ENCODE measurements at regions not wholly inside any gene's neighbourhood (a gene's known extent, or its start where the extent isn't known, plus 50 kb on each side); places are given as distances from the start of the nearest gene placed in this dataset.

GRCh38 chr6:41450581-41450980 is 95.6 kb upstream of the FOXP4 start:
- DNase-seq (ENCODE audit: low read depth in 1 of 2, low spot score in 1 of 2) = no peak

DNA sequence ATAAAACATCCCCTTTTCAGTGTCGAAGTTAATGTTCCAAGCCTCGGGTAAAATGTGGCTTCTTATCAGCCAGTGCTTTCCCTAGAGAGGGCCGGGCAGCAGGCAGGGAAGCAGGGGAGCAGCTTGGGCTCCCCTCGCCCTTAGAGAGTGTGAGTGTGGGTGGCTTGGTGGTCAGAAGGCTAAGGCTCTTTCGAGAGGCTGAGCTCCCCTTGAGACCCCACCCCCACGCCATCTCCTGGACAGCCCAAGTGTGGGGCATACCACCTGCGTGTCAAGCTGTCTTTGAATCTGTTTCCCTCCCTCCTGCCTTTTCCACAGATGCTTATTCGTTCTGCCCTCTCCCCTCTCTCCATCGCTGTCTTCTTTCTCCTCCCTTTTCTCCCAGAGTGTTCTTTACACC is 95.1 kb upstream of the FOXP4 start:
- DNase-seq (ENCODE audit: low read depth in 1 of 2, low spot score in 1 of 2) = no peak

- no peak for DNase-seq (ENCODE audit: low read depth in 1 of 2, low spot score in 1 of 2)
Observed at GRCh38 chr6:41451515-41452163, 94.5 kb upstream of the FOXP4 start.

DNA sequence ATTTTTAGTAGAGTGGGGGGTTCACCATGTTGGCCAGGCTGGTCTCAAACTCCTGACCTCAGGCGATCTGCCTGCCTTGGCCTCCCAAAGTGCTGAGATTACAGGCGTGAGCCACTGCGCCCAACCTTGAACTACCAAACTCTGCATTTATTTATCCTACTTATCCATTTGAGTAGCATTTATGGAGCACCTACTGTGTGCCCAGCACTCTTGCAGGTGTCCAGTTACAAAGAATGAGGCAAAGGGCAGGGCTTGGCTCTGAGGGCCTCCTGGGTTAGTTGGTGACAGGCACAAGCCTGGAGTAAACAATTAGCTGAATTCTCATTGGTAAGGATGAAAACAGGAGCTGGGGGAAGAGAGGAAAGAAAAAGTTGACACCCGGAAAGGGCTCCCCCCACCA is 93.4 kb upstream of the FOXP4 start:
- no peak for DNase-seq (ENCODE audit: low read depth in 1 of 2, low spot score in 1 of 2)

DNA sequence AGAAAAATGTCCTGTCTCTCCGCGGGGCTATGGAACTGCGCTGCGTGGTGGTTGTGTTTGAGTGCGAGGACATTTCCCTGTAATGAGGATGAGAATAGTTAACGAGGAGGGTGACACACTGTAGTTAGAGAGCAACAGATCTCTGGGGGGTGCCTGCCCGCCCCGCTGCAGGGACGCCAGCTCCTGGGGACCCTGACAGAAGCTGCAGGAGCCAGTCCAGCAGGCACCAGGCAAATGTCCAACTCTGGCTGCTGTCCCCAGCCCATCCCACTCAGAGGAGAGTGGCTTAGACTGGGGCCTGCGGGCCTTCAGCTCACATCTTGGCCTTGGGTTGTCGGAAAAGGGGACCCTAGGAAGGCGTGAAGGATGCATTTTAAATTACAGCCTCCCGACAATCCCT is 92.9 kb upstream of the FOXP4 start:
- DNase-seq (ENCODE audit: low read depth in 1 of 2, low spot score in 1 of 2) = no peak

GRCh38 chr6:41454189-41454789 is 91.9 kb upstream of the FOXP4 start:
- DNase-seq (ENCODE audit: low read depth in 1 of 2, low spot score in 1 of 2) = no peak

GRCh38 chr6:41455410-41455809 is 90.8 kb upstream of the FOXP4 start:
- DNase-seq (ENCODE audit: low read depth in 1 of 2, low spot score in 1 of 2) = no peak

DNA sequence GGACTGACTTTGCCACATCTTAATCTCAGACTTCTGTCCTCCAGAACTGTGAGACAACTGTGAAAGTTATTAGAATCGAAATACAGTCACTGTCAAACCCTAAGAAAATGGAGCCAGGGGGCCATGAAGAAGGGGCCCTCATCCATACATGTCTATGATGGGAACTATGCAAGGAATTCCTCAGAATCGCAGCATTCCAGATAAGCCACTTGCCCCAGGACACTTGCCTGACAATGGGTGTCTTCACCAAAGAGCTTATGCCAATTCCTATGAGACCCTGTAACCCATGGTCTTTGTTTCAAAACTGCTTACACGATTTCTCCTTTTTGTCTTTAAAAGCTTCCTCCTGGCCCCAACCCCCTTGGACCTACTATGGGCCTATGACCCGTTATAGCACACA is 90.4 kb upstream of the FOXP4 start:
- no peak for DNase-seq (ENCODE audit: low read depth in 1 of 2, low spot score in 1 of 2)

- no peak for DNase-seq (ENCODE audit: low read depth in 1 of 2, low spot score in 1 of 2)
Observed at GRCh38 chr6:41457303-41457670, 88.9 kb upstream of the FOXP4 start.

DNA sequence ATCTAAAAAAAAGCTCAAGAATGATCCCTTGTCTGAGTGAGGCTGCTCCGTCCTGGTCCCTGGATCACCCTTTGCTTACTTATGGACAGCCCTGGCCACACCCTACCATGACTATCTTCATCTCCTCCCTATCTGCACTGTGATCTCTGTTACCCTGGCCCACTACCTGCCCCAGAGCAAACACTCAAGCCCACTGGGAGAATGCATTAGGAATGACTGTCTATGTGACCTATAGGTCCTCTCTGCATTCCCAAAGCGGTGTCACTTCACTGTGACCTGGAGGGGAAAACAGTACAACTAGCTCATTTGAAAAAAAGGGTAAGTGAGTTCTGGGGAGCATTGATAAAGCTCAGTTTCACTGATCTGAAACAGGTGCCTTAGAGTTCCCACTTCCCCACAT is 86.4 kb upstream of the FOXP4 start:
- DNase-seq (ENCODE audit: low read depth in 1 of 2, low spot score in 1 of 2) = no peak

DNA sequence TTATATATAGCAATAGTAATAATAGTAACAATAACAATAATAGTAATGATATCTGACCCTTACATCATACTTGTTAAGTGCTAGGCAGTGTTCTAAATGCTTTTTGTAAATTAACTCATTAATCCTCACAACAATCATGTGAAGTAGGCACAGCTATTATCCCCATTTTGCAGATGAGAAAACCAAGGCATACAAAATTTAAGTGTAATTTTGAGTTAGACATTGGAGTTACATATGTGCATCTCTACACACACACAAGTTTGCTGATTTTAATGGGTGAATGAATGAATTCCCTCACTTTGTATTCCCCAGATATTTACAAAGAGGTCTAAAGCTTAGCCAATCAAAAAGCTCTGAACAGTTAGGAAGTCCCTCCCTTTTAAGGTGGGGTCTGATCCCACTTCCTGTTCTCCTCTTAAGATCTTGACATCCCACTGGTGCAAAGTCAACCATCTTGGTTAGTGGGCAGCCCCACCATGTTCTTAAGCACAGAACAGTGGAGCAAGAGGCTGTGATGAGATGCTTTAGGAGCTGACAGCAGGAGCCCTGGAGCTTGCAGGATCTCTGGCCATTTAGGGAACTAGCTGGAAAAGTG is 85.3 kb upstream of the FOXP4 start:
- no peak for DNase-seq (ENCODE audit: low read depth in 1 of 2, low spot score in 1 of 2)

DNA sequence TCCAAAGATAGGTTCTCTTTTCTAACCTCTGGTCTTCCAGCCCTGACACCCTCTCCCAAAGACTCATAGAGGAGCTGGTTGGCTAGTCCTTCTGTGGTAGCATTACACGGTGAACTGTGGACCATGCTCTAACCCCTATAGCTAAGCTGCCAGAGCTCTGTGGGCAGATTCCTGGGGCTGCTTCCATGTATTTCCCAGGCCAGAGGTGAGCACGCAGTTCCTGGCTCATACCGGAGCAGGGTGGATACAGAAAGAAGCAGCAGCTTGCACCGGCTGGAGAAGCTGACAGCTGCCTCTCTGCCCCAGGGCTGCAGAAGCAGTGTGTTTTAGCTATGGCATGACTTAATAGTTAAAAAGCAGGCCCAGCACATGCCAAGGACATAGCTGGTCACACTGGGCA is 84.1 kb upstream of the FOXP4 start:
- no peak for DNase-seq (ENCODE audit: low read depth in 1 of 2, low spot score in 1 of 2)

- no peak for DNase-seq (ENCODE audit: low read depth in 1 of 2, low spot score in 1 of 2)
Observed at GRCh38 chr6:41463062-41463930, 82.9 kb upstream of the FOXP4 start.

DNA sequence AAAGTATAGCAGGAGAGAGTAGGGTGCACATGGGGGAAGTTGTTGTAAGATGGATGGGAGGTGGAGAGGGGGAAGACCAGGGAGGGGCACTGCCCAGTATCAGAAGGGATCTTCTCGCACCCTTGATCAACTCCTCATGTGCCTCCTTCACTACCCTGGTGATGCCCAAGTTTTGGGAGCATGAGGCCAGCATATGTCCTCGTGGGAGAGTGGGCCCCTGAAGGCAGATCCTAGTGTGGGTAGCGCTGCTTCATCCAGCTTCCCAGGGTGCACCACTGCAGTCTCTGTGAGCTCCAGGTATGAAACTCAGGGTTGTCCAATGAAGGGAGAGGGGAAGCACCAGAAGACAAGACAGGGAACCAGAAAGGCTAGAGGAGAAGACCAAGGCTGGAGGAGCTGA is 82.2 kb upstream of the FOXP4 start:
- DNase-seq (ENCODE audit: low read depth in 1 of 2, low spot score in 1 of 2) = no peak

- no peak for DNase-seq (ENCODE audit: low read depth in 1 of 2, low spot score in 1 of 2)
Observed at GRCh38 chr6:41464481-41464880, 81.7 kb upstream of the FOXP4 start.

DNA sequence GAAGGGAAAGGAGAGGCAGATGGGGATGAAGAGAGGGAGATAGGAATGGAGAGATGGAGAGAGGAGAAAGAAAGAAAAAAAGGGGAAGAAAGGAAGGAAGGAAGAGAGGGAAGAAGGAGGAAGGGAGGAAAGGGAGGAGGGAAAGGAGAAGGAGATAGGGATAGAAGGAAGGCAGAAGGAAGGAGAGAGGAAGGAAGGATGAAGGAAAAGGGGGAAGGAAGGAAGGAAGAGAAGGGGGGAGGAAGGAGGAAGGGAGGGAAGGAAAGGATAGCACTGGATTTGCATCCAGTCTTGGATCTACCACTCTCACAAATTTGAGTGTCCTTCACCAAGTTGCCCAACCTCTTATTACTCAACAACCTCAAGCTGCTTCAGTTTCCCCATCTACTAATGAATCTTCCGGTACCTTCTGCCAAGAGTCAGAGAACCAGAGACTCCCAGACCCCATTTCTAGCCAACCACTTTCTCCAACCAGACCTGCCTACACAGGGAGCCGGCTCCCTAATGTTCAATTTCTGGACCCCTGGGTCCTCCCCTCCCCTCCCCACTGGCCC is 79.7 kb upstream of the FOXP4 start:
- DNase-seq (ENCODE audit: low read depth in 1 of 2, low spot score in 1 of 2) = no peak

DNA sequence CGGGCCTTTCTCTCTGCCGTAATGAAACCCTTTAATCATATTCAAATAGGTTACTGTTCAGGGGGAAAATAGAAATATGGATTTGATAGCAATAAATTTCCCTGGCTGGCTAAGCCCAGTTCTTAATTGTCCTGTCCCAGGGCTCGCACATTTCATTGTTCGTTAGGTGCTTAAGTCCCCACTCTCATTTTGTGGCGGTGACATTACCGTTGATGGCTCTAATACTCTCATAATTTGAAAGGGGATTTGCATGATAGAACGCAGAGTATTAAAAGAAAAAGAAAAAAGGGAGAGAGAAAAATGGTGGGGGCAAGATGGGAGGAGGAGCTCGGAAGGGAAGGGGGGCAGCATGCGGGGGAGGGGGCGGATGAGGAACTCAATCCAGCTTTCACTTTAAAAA is 79.1 kb upstream of the FOXP4 start:
- DNase-seq (ENCODE audit: low read depth in 1 of 2, low spot score in 1 of 2) = no peak

GRCh38 chr6:41467627-41468404 is 78.4 kb upstream of the FOXP4 start:
- no peak for DNase-seq (ENCODE audit: low read depth in 1 of 2, low spot score in 1 of 2)

GRCh38 chr6:41469156-41470028 is 76.8 kb upstream of the FOXP4 start:
- no peak for DNase-seq (ENCODE audit: low read depth in 1 of 2, low spot score in 1 of 2)

GRCh38 chr6:41470029-41470330 is 76.2 kb upstream of the FOXP4 start:
- DNase-seq (ENCODE audit: low read depth in 1 of 2, low spot score in 1 of 2) = no peak
